Esophagus squamous epithelium (tissue), 5 donors: ENCODE measurements at regions not wholly inside any gene's neighbourhood (a gene's known extent, or its start where the extent isn't known, plus 50 kb on each side); places are given as distances from the start of the nearest gene placed in this dataset.

Experiments used
- DNase-seq: peaks from one replicate; lab custom pipeline; 2025; lab: John Stamatoyannopoulos, UW
- H3K27ac ChIP-seq, 4 donors: fragments of 200-600 bp; sonication (generic); one replicate each; pipeline ENCODE4 v1.5.1; 2016 to 2019; ENCODE audit warnings: mild to moderate bottlenecking in 1 of 4
- H3K27me3 ChIP-seq, 4 donors: fragments of 200-600 bp; sonication (generic); 1 replicate in 3 of 4; 2 replicates in 1 of 4; pipeline versions ENCODE4 v1.5.1 to v1.6.0; 2017 to 2021; ENCODE audit warnings: antibody characterized with exemption in 1 of 4
- H3K36me3 ChIP-seq, 3 donors: fragments of 200-600 bp; sonication (generic); one replicate each; pipeline ENCODE4 v1.5.1; 2016 to 2019
- H3K4me1 ChIP-seq, 3 donors: fragments of 200-600 bp; sonication (generic); one replicate each; pipeline ENCODE4 v1.5.1; 2017 to 2019
- H3K4me3 ChIP-seq, 4 donors: fragments of 200-600 bp; sonication (generic); 1 replicate in 3 of 4; 2 replicates in 1 of 4; pipeline ENCODE4 v1.5.1; 2016 to 2019; ENCODE audit warnings: mild to moderate bottlenecking in 2 of 4, moderate library complexity in 1 of 4
- H3K9me3 ChIP-seq, 3 donors: fragments of 200-600 bp; sonication (generic); one replicate each; pipeline ENCODE4 v1.5.1; 2016 to 2019
- POLR2A ChIP-seq, 4 donors: fragments of 450-650 bp; IDR thresholded peaks; one replicate each; pipeline ENCODE4 v1.6.1; 2017; ENCODE audit warnings: antibody characterized with exemption in 4 of 4, mild to moderate bottlenecking in 4 of 4, moderate library complexity in 3 of 4
- WGBS, 2 donors: methylation state at CpG; one replicate each; pipeline ENCODE4 v1.1.5; 2018; 5-methylcytosine and 5-hydroxymethylcytosine counted together
- intact Hi-C: fragments of 100-400 bp; cut with DNase I; formaldehyde crosslinking; loops from one replicate; pipeline ENCODE4 v1.15.0; 2022
- TF ChIP-seq, protein P1 (sequence below), 6 experiments: fragments of 450-650 bp in 4 of 6; fragments of 200-600 bp in 2 of 6; sonication (generic) in 2 of 6; IDR thresholded peaks; one replicate each; pipeline ENCODE4 v1.5.1; 2016 to 2019; ENCODE audit warnings: antibody characterized with exemption in 6 of 6, mild to moderate bottlenecking in 4 of 6, moderate library complexity in 4 of 6
- donor health status: DM: yes; HTN: yes; CAD: no.

DNA sequence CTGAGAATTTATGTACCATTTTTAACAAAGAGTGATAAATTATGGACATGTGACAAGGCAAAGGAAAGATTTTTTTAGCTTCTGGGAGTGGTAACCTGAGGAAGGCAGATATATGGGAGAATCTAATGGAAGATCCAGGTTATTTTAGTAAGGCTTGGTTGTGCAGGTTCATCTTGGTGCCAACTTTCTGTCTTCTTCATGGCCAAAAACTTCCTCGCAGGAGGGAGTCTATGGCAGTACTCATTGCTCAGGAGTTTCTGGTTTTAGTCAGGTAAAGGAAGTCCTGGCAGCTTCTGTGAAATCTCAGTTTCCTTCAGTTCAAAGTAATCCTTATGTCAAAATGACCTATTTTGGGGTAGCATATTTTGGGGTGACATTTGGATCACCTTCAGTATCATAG lies 248.3 kb upstream of the KCNN2 start:
- Histone ChIP-seq H3K27ac (no peak overlapping the region), H3K9me3 (no peaks in the 10 kb centered on the region), H3K4me1 (no peaks in the 10 kb centered on the region), H3K27me3 (no peaks in the 10 kb centered on the region), H3K4me3 (no peak overlapping the region), H3K36me3 (no peaks in the 10 kb centered on the region)
- intact Hi-C loops = no loop called here
- TF ChIP-seq, protein P1, sequence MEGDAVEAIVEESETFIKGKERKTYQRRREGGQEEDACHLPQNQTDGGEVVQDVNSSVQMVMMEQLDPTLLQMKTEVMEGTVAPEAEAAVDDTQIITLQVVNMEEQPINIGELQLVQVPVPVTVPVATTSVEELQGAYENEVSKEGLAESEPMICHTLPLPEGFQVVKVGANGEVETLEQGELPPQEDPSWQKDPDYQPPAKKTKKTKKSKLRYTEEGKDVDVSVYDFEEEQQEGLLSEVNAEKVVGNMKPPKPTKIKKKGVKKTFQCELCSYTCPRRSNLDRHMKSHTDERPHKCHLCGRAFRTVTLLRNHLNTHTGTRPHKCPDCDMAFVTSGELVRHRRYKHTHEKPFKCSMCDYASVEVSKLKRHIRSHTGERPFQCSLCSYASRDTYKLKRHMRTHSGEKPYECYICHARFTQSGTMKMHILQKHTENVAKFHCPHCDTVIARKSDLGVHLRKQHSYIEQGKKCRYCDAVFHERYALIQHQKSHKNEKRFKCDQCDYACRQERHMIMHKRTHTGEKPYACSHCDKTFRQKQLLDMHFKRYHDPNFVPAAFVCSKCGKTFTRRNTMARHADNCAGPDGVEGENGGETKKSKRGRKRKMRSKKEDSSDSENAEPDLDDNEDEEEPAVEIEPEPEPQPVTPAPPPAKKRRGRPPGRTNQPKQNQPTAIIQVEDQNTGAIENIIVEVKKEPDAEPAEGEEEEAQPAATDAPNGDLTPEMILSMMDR (IDR thresholded peaks at IDR 0.05) = no peak
- TF ChIP-seq POLR2A (IDR thresholded peaks at IDR 0.05) = no peak
- DNase-seq = no peak
- 65 to 70% methylated on average over 1 of the region's 1 CpG for WGBS, 2 donors

DNA sequence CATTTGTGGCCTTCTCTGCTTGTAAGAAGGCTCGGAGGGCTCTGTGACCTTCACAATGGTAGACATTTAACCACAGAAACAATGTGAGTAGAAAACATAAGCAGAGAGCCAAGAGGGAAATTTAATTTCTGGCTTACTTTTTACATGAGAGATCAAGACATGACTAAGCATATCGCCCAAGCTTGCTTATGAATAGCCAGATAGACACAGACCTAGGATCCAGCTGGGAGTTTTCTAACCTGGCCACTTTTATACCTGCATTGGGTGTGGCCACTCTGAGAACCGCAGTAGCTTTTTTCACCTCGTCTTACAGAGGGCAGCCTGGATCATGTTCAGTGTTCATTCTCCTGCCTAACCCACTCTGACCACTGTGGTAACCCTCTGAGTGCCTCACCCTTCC lies 244.9 kb upstream of the KCNN2 start:
- no peaks in the 10 kb centered on the region for H3K27me3 ChIP-seq
- no peaks in the 10 kb centered on the region for H3K4me1 ChIP-seq
- no peak for DNase-seq
- intact Hi-C loops = no loop called here
- H3K27ac ChIP-seq = peak overlapping the region in 1 of 4 donors; percentile 6
- H3K9me3 ChIP-seq = no peaks in the 10 kb centered on the region
- no peak overlapping the region for H3K4me3 ChIP-seq
- TF ChIP-seq POLR2A (IDR thresholded peaks at IDR 0.05) = no peak
- 36 to 39% methylated on average over 4 of the region's 4 CpGs for WGBS, 2 donors
- no peaks in the 10 kb centered on the region for H3K36me3 ChIP-seq

- intact Hi-C loops = no loop called here
- no peak overlapping the region for H3K4me3 ChIP-seq
Observed at GRCh38 chr5:114118511-114118910, 243.4 kb upstream of the KCNN2 start.

DNA sequence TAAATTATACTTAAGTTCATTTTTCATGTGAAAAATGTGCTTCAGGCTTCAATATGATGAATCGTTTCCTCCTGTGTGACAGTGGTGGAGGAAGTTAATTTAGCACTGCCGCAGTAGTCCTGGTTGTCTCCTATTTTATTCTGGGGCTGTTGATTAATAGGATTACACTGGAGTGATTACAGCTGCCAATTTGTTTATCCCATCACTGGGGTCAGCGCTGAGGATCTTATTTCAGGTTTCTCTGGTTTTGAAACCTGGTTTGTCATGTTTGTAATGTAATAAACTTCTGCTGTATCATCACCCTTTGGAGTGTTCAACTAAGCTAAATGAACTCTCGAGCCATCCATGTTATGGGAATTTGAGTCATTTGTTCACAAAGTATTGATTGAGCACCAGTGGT lies 241.7 kb upstream of the KCNN2 start:
- intact Hi-C loops = no loop called here
- Histone ChIP-seq H3K4me1 (no peaks in the 10 kb centered on the region), H3K36me3 (no peaks in the 10 kb centered on the region), H3K9me3 (no peaks in the 10 kb centered on the region), H3K27me3 (no peaks in the 10 kb centered on the region), H3K4me3 (no peak overlapping the region), H3K27ac (no peak overlapping the region)
- TF ChIP-seq POLR2A (IDR thresholded peaks at IDR 0.05) = no peak
- TF ChIP-seq, protein P1 (IDR thresholded peaks at IDR 0.05) = no peak
- no peak for DNase-seq
- 59 to 60% methylated on average over 4 of the region's 4 CpGs for WGBS, 2 donors

More at GRCh38 chr5:114118511-114118910, 243.4 kb upstream of the KCNN2 start:
- H3K36me3 ChIP-seq = no peaks in the 10 kb centered on the region
- no peaks in the 10 kb centered on the region for H3K27me3 ChIP-seq
- no peak for TF ChIP-seq POLR2A (IDR thresholded peaks at IDR 0.05)
- TF ChIP-seq, protein P1 (IDR thresholded peaks at IDR 0.05) = no peak
- H3K27ac ChIP-seq = no peak overlapping the region
- no peak for DNase-seq
- H3K4me1 ChIP-seq = no peaks in the 10 kb centered on the region
- 67 to 80% methylated on average over 1 of the region's 1 CpG for WGBS, 2 donors
- no peaks in the 10 kb centered on the region for H3K9me3 ChIP-seq

GRCh38 chr5:114122852-114123251 lies 239.0 kb upstream of the KCNN2 start:
- 70 to 75% methylated on average over 2 of the region's 2 CpGs for WGBS, 2 donors
- Histone ChIP-seq H3K4me1 (no peaks in the 10 kb centered on the region), H3K4me3 (no peak overlapping the region), H3K9me3 (no peaks in the 10 kb centered on the region), H3K27me3 (no peaks in the 10 kb centered on the region), H3K36me3 (no peaks in the 10 kb centered on the region), H3K27ac (no peak overlapping the region)
- intact Hi-C loops = no loop called here
- TF ChIP-seq POLR2A (IDR thresholded peaks at IDR 0.05) = no peak
- TF ChIP-seq, protein P1 (IDR thresholded peaks at IDR 0.05) = no peak
- no peak for DNase-seq

DNA sequence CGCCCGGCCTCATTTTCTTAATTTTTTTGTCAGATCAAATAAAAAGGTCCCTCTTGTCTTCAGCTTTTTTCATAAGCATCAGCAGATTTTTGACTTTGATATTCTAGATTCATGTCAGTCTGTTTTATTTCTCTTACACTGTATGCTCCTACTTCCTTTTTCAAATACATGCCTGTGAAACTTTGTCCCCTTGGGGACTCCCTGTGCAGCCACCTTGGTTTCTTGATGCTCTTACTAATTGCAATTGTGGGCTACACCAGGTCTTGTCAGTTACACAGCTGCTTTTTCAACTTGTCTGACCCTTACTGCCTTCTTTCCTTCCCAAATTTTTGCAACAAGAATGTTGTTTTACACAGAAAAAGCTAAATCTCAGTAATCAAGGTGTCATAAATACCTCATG lies 238.2 kb upstream of the KCNN2 start:
- no peak overlapping the region for H3K27ac ChIP-seq
- DNase-seq = no peak
- H3K9me3 ChIP-seq = no peaks in the 10 kb centered on the region
- 97 to 100% methylated on average over 2 of the region's 2 CpGs for WGBS, 2 donors
- intact Hi-C loops = no loop called here
- no peaks in the 10 kb centered on the region for H3K36me3 ChIP-seq
- TF ChIP-seq, protein P1 (IDR thresholded peaks at IDR 0.05) = no peak
- TF ChIP-seq POLR2A (IDR thresholded peaks at IDR 0.05) = no peak
- no peak overlapping the region for H3K4me3 ChIP-seq
- H3K27me3 ChIP-seq = no peaks in the 10 kb centered on the region
- no peaks in the 10 kb centered on the region for H3K4me1 ChIP-seq
